PC-9 (cell line): ENCODE measurements at regions not wholly inside any gene's neighbourhood (a gene's known extent, or its start where the extent isn't known, plus 50 kb on each side); places are given as distances from the start of the nearest gene placed in this dataset.

Experiments
- BruUV-seq: library from RNA; stranded (reverse); fragments of 400-500 nt; replicated peaks from 2 replicates; lab custom pipeline; 2021; lab: Mats Ljungman, UMichigan
- CTCF ChIA-PET: fragments of 300-600 bp; sonication (Branson Sonifier 250); formaldehyde crosslinking; loops from one replicate; lab custom pipeline; 2022; ENCODE audit warnings: antibody characterized with exemption; lab: Charles Lee
- POLR2A ChIA-PET: fragments of 300-600 bp; sonication (Branson Sonifier 250); formaldehyde crosslinking; loops from one replicate; lab custom pipeline; 2022; ENCODE audit warnings: antibody characterized with exemption; ENCODE audit not compliant: unreplicated experiment; lab: Charles Lee
- DNase-seq, 2 experiments: peaks; one replicate each; pipeline versions ENCODE4 v3.0.0 to v3.0.0-alpha.2; 2015 to 2022; ENCODE audit warnings: mixed read lengths in 1 of 2
- H2AFZ ChIP-seq: fragments of 200-600 bp; sonication (generic); 2 replicates; pipeline ENCODE4 v1.8.1; 2017; ENCODE audit warnings: antibody characterized with exemption
- H3F3A ChIP-seq: fragments of 200-600 bp; sonication (generic); 2 replicates; pipeline ENCODE4 v1.8.1; 2017; ENCODE audit warnings: antibody characterized with exemption, mild to moderate bottlenecking, low read depth; ENCODE audit not compliant: insufficient read depth
- H3K27ac ChIP-seq: fragments of 200-600 bp; sonication (generic); 2 replicates; pipeline ENCODE4 v1.6.1; 2016; ENCODE audit warnings: mixed run types
- H3K27me3 ChIP-seq: fragments of 200-600 bp; sonication (generic); 2 replicates; pipeline ENCODE4 v1.6.1; 2016; ENCODE audit warnings: low read depth, mixed run types; ENCODE audit not compliant: insufficient read depth
- H3K36me3 ChIP-seq: fragments of 200-600 bp; sonication (generic); 2 replicates; pipeline ENCODE4 v1.6.1; 2016; ENCODE audit warnings: low read depth, mixed run types
- H3K4me1 ChIP-seq: fragments of 200-600 bp; sonication (generic); replicated peaks from 2 replicates; pipeline ENCODE4 v1.6.1; 2016; ENCODE audit warnings: mixed run types; ENCODE audit not compliant: insufficient read depth
- H3K4me2 ChIP-seq: fragments of 200-600 bp; sonication (generic); 2 replicates; pipeline ENCODE4 v1.6.1; 2017; ENCODE audit warnings: mixed run types
- H3K4me3 ChIP-seq: fragments of 200-600 bp; sonication (generic); 2 replicates; pipeline ENCODE4 v1.6.1; 2016; ENCODE audit warnings: mixed run types
- H3K79me2 ChIP-seq: fragments of 200-600 bp; sonication (generic); 2 replicates; pipeline ENCODE4 v1.6.1; 2017; ENCODE audit warnings: low read depth, mixed run types
- H3K9me2 ChIP-seq: fragments of 200-600 bp; sonication (generic); 2 replicates; pipeline ENCODE4 v1.8.1; 2017; ENCODE audit warnings: mild to moderate bottlenecking; ENCODE audit not compliant: insufficient read depth
- H3K9me3 ChIP-seq: fragments of 200-600 bp; sonication (generic); 2 replicates; pipeline ENCODE4 v1.8.1; 2016; ENCODE audit warnings: low read depth; ENCODE audit not compliant: insufficient read depth
- H4K20me1 ChIP-seq: fragments of 200-600 bp; sonication (generic); 2 replicates; pipeline ENCODE4 v1.8.1; 2017; ENCODE audit not compliant: insufficient read depth
- EZH2 ChIP-seq: fragments of 200-600 bp; sonication (generic); IDR thresholded peaks from 2 replicates; pipeline ENCODE4 v1.8.0; 2017; ENCODE audit warnings: antibody characterized with exemption, low read depth
- intact Hi-C: fragments of 100-400 bp; cut with micrococcal nuclease; formaldehyde crosslinking; loops from one replicate; pipeline ENCODE4 v1.10.0; 2022; ENCODE audit not compliant: unreplicated experiment
- TF ChIP-seq, protein P1 (sequence below): fragments of 200-600 bp; sonication (generic); conservative IDR thresholded peaks from 2 replicates; pipeline ENCODE4 v1.6.1; 2017; ENCODE audit warnings: mixed run types, antibody characterized with exemption, mild to moderate bottlenecking, moderate library complexity

GRCh38 chr2:15058015-15058720 is 425.7 kb downstream of the LRATD1 start:
- no peaks in the 10 kb centered on the region for H3K9me3 ChIP-seq
- no peak overlapping the region for H3K27ac ChIP-seq
- H3K4me3 ChIP-seq = no peak overlapping the region
- no peaks in the 10 kb centered on the region for H4K20me1 ChIP-seq
- CTCF ChIA-PET = no interaction called here
- TF ChIP-seq, protein P1, sequence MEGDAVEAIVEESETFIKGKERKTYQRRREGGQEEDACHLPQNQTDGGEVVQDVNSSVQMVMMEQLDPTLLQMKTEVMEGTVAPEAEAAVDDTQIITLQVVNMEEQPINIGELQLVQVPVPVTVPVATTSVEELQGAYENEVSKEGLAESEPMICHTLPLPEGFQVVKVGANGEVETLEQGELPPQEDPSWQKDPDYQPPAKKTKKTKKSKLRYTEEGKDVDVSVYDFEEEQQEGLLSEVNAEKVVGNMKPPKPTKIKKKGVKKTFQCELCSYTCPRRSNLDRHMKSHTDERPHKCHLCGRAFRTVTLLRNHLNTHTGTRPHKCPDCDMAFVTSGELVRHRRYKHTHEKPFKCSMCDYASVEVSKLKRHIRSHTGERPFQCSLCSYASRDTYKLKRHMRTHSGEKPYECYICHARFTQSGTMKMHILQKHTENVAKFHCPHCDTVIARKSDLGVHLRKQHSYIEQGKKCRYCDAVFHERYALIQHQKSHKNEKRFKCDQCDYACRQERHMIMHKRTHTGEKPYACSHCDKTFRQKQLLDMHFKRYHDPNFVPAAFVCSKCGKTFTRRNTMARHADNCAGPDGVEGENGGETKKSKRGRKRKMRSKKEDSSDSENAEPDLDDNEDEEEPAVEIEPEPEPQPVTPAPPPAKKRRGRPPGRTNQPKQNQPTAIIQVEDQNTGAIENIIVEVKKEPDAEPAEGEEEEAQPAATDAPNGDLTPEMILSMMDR = peak; percentile 59
- TF ChIP-seq EZH2 = no peak
- H3K9me2 ChIP-seq = no peaks in the 10 kb centered on the region
- DNase-seq = no peak
- POLR2A ChIA-PET = no interaction called here
- no TSS peak for BruUV-seq
- H2AFZ ChIP-seq = no peak overlapping the region
- H3K79me2 ChIP-seq = no peaks in the 10 kb centered on the region
- H3K27me3 ChIP-seq = peaks cover 25% of the 10 kb centered on the region
- H3K4me1 ChIP-seq = no peaks in the 10 kb centered on the region
- H3K4me2 ChIP-seq = no peak overlapping the region
- intact Hi-C loops = no loop called here
- no peaks in the 10 kb centered on the region for H3K36me3 ChIP-seq
- H3F3A ChIP-seq = no peaks in the 10 kb centered on the region

DNA sequence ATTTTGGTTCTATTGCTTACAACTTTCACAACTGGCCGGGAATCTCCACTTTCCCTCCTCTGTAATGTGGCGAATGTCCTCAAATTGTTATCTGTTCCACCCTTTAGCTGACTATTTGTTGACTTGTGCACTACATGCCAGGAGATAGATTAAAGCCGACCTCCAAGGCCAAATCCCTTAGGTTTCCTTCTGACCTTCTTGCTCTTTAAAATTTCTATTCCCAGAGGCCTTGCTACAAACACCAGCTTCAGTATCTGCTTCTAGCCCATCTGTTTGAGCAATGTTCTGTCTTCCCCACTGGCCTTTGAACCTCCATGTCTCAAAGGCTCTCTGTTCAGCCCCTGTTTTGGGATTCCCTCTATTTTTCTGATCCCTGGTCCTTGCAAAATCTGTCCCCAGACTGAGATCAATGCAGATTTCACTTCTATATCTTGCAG is 426.2 kb downstream of the LRATD1 start:
- no peak overlapping the region for H3K4me3 ChIP-seq
- H3K79me2 ChIP-seq = no peaks in the 10 kb centered on the region
- no peaks in the 10 kb centered on the region for H3F3A ChIP-seq
- H3K4me2 ChIP-seq = no peak overlapping the region
- peaks cover 24% of the 10 kb centered on the region for H3K27me3 ChIP-seq
- H3K9me2 ChIP-seq = no peaks in the 10 kb centered on the region
- no peak overlapping the region for H3K27ac ChIP-seq
- H4K20me1 ChIP-seq = no peaks in the 10 kb centered on the region
- no TSS peak for BruUV-seq
- no peaks in the 10 kb centered on the region for H3K9me3 ChIP-seq
- CTCF ChIA-PET = no interaction called here
- DNase-seq = no peak
- POLR2A ChIA-PET = no interaction called here
- no peaks in the 10 kb centered on the region for H3K4me1 ChIP-seq
- intact Hi-C loops = no loop called here
- no peak for TF ChIP-seq EZH2
- TF ChIP-seq, protein P1 = no peak
- no peak overlapping the region for H2AFZ ChIP-seq
- no peaks in the 10 kb centered on the region for H3K36me3 ChIP-seq

GRCh38 chr2:15059870-15060512 is 427.5 kb downstream of the LRATD1 start:
- H3K79me2 ChIP-seq = no peaks in the 10 kb centered on the region
- POLR2A ChIA-PET = interaction anchor here (0.7 kb wide), 1 partner anchor 457 kb away, joined by 4 read pairs; no protein-coding TSS in a partner anchor
- CTCF ChIA-PET = no interaction called here
- H3K4me2 ChIP-seq = no peak overlapping the region
- intact Hi-C loops = no loop called here
- no peaks in the 10 kb centered on the region for H3F3A ChIP-seq
- H3K27me3 ChIP-seq = peaks cover 12% of the 10 kb centered on the region
- no peaks in the 10 kb centered on the region for H3K4me1 ChIP-seq
- H3K27ac ChIP-seq = no peak overlapping the region
- BruUV-seq = no TSS peak
- no peaks in the 10 kb centered on the region for H3K9me2 ChIP-seq
- no peak for DNase-seq
- TF ChIP-seq, protein P1 = no peak
- H2AFZ ChIP-seq = no peak overlapping the region
- no peaks in the 10 kb centered on the region for H3K9me3 ChIP-seq
- no peaks in the 10 kb centered on the region for H4K20me1 ChIP-seq
- no peak overlapping the region for H3K4me3 ChIP-seq
- H3K36me3 ChIP-seq = no peaks in the 10 kb centered on the region
